Mammary epithelial cell (primary cell): ENCODE measurements at regions not wholly inside any gene's neighbourhood (a gene's known extent, or its start where the extent isn't known, plus 50 kb on each side); places are given as distances from the start of the nearest gene placed in this dataset.

ENCODE experiments used
- EZH2 ChIP-seq: IDR thresholded peaks from 2 replicates; pipeline ENCODE4 v1.6.1; 2012; ENCODE audit warnings: low read length, inconsistent platforms, borderline replicate concordance
- TF ChIP-seq, protein P1 (sequence below), 2 donors: IDR thresholded peaks in 1 of 2; conservative IDR thresholded peaks in 1 of 2; 2 replicates each; pipeline ENCODE4 v1.5.1; 2011 to 2012; ENCODE audit warnings: inconsistent platforms in 2 of 2, low read length in 2 of 2, mild to moderate bottlenecking in 2 of 2, control low read depth in 1 of 2, low read depth in 1 of 2; ENCODE audit not compliant: insufficient read depth in 1 of 2; ENCODE audit errors: extremely low read depth in 1 of 2

- TF ChIP-seq, protein P1, sequence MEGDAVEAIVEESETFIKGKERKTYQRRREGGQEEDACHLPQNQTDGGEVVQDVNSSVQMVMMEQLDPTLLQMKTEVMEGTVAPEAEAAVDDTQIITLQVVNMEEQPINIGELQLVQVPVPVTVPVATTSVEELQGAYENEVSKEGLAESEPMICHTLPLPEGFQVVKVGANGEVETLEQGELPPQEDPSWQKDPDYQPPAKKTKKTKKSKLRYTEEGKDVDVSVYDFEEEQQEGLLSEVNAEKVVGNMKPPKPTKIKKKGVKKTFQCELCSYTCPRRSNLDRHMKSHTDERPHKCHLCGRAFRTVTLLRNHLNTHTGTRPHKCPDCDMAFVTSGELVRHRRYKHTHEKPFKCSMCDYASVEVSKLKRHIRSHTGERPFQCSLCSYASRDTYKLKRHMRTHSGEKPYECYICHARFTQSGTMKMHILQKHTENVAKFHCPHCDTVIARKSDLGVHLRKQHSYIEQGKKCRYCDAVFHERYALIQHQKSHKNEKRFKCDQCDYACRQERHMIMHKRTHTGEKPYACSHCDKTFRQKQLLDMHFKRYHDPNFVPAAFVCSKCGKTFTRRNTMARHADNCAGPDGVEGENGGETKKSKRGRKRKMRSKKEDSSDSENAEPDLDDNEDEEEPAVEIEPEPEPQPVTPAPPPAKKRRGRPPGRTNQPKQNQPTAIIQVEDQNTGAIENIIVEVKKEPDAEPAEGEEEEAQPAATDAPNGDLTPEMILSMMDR (conservative IDR thresholded peaks at IDR 0.05 in 1 of 2, IDR thresholded peaks at IDR 0.05 in 1 of 2; ENCODE audit: extremely low read depth in 1 of 2, insufficient read depth in 1 of 2, low read depth in 1 of 2, low read length in 2 of 2), result no peak
- no peak for TF ChIP-seq EZH2
These were observed 171.2 kb downstream of the ETS2 start for GRCh38 chr21:38976900-38977299.
